ENCODE measurements at regions not wholly inside any gene's neighbourhood (a gene's known extent, or its start where the extent isn't known, plus 50 kb on each side); places are given as distances from the start of the nearest gene placed in this dataset.

DNA sequence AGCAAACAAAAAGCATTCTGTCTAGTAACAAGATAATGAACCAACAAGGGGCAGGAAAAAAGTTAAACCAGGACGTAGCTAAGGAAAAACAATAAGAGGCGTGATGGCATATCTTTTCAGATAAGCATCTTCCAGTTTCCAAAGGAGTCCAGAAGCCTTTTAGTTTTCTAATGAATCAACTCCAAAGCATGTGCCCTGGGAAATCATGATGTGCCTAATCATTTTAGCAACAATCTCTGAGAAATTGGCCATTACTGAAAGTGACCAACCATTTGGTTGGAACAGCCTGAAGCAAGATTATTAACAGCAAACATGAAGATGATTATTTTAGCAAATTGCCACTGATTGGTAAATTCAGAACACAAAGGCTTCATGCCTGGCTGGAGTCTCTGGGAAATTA is 440.9 kb upstream of the MAF start:
- WGBS, 3 donors = 13 to 52% (median 38%) methylated on average over 2 of the region's 2 CpGs
- H3K4me1 ChIP-seq (ENCODE audit: control insufficient read depth in 3 of 3, insufficient read depth in 2 of 3, low read depth in 1 of 3, low read length in 2 of 3) = no peaks in the 10 kb centered on the region
- H3K27ac ChIP-seq (ENCODE audit: low read depth in 1 of 3, low read length in 2 of 3) = no peak overlapping the region
- FAIRE-seq (no peak), DNase-seq (peak in 1 of 2 donors; percentile 31)
- H3K36me3 ChIP-seq (ENCODE audit: control insufficient read depth in 3 of 3, insufficient read depth in 2 of 3, low read depth in 1 of 3, low read length in 3 of 3) = no peaks in the 10 kb centered on the region
- H3K9me3 ChIP-seq (ENCODE audit: control insufficient read depth in 2 of 2, insufficient read depth in 1 of 2, low read depth in 1 of 2, low read length in 1 of 2) = peaks cover 0 to 7% of the 10 kb centered on the region in 2 donors
- no peak overlapping the region for H3K4me3 ChIP-seq (ENCODE audit: low read depth in 1 of 3, low read length in 3 of 3)
- H3K27me3 ChIP-seq (ENCODE audit: control insufficient read depth in 3 of 3, insufficient read depth in 3 of 3, low read length in 3 of 3) = peaks cover 0 to 3% (median 0%) of the 10 kb centered on the region in 3 donors

DNA sequence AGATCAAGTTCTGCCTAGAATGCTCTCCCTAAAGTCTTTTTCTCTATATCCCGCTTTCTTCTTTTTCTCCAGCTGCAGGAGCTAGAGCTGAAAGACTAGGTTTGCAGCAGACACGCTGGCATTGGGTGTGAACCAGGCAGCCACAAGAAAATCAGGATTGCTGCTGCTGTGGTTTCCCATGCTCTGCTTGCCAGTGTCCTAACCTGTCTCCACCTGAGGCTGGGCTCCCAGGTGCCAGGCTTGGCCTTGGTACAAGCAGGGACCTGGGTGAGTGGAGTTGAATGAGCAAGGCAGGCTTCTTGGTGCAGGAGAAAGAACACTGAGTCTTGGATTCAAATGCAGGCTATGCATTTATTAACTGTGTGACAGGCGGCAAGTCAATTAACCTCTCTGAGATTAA is 440.3 kb upstream of the MAF start:
- FAIRE-seq = no peak
- Histone ChIP-seq H3K4me3 (ENCODE audit: low read depth in 1 of 3, low read length in 3 of 3) (no peak overlapping the region), H3K27ac (ENCODE audit: low read depth in 1 of 3, low read length in 2 of 3) (no peak overlapping the region), H3K36me3 (ENCODE audit: control insufficient read depth in 3 of 3, insufficient read depth in 2 of 3, low read depth in 1 of 3, low read length in 3 of 3) (no peaks in the 10 kb centered on the region), H3K9me3 (ENCODE audit: control insufficient read depth in 2 of 2, insufficient read depth in 1 of 2, low read depth in 1 of 2, low read length in 1 of 2) (peaks cover 0 to 7% of the 10 kb centered on the region in 2 donors), H3K27me3 (ENCODE audit: control insufficient read depth in 3 of 3, insufficient read depth in 3 of 3, low read length in 3 of 3) (peaks cover 0 to 3% (median 0%) of the 10 kb centered on the region in 3 donors), H3K4me1 (ENCODE audit: control insufficient read depth in 3 of 3, insufficient read depth in 2 of 3, low read depth in 1 of 3, low read length in 2 of 3) (no peaks in the 10 kb centered on the region)
- no peak for DNase-seq
- WGBS, 3 donors = 79 to 87% (median 80%) methylated on average over 3 of the region's 3 CpGs

- H3K27me3 ChIP-seq (ENCODE audit: control insufficient read depth in 3 of 3, insufficient read depth in 3 of 3, low read length in 3 of 3) = peaks cover 0 to 3% (median 0%) of the 10 kb centered on the region in 3 donors
- H3K4me1 ChIP-seq (ENCODE audit: control insufficient read depth in 3 of 3, insufficient read depth in 2 of 3, low read depth in 1 of 3, low read length in 2 of 3) = no peaks in the 10 kb centered on the region
- no peak overlapping the region for H3K4me3 ChIP-seq (ENCODE audit: low read depth in 1 of 3, low read length in 3 of 3)
- no peak for DNase-seq
- H3K27ac ChIP-seq (ENCODE audit: low read depth in 1 of 3, low read length in 2 of 3) = no peak overlapping the region
- no peak for FAIRE-seq
- no peaks in the 10 kb centered on the region for H3K36me3 ChIP-seq (ENCODE audit: control insufficient read depth in 3 of 3, insufficient read depth in 2 of 3, low read depth in 1 of 3, low read length in 3 of 3)
- H3K9me3 ChIP-seq (ENCODE audit: control insufficient read depth in 2 of 2, insufficient read depth in 1 of 2, low read depth in 1 of 2, low read length in 1 of 2) = peaks cover 0 to 7% of the 10 kb centered on the region in 2 donors
Observed at GRCh38 chr16:80040413-80040812, 439.9 kb upstream of the MAF start.

DNA sequence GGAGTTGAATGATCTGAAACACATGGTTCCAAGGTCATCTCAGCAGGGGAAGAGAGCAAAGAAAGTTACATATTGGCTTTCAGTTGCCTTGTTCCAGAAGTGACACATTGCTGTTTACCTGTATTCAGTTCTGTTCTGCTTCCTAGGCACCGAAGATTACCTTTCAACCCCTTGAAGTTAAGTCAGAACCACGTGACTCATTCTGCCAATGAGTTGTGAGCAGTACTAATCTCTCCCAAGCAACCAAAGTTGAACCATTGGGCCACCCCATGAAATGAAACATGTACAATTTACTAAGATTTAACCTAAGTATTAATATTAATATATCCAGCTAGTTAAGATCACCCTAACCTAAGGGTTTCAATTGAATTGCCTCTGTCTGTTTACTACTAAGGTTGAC is 439.2 kb upstream of the MAF start:
- H3K27ac ChIP-seq (ENCODE audit: low read depth in 1 of 3, low read length in 2 of 3) = no peak overlapping the region
- FAIRE-seq (no peak), DNase-seq (no peak)
- H3K9me3 ChIP-seq (ENCODE audit: control insufficient read depth in 2 of 2, insufficient read depth in 1 of 2, low read depth in 1 of 2, low read length in 1 of 2) = peaks cover 0 to 7% of the 10 kb centered on the region in 2 donors
- no peak overlapping the region for H3K4me3 ChIP-seq (ENCODE audit: low read depth in 1 of 3, low read length in 3 of 3)
- no peaks in the 10 kb centered on the region for H3K36me3 ChIP-seq (ENCODE audit: control insufficient read depth in 3 of 3, insufficient read depth in 2 of 3, low read depth in 1 of 3, low read length in 3 of 3)
- WGBS, 3 donors = 60 to 81% (median 81%) methylated on average over 2 of the region's 2 CpGs
- H3K4me1 ChIP-seq (ENCODE audit: control insufficient read depth in 3 of 3, insufficient read depth in 2 of 3, low read depth in 1 of 3, low read length in 2 of 3) = no peaks in the 10 kb centered on the region
- H3K27me3 ChIP-seq (ENCODE audit: control insufficient read depth in 3 of 3, insufficient read depth in 3 of 3, low read length in 3 of 3) = peaks cover 0 to 3% (median 0%) of the 10 kb centered on the region in 3 donors

DNA sequence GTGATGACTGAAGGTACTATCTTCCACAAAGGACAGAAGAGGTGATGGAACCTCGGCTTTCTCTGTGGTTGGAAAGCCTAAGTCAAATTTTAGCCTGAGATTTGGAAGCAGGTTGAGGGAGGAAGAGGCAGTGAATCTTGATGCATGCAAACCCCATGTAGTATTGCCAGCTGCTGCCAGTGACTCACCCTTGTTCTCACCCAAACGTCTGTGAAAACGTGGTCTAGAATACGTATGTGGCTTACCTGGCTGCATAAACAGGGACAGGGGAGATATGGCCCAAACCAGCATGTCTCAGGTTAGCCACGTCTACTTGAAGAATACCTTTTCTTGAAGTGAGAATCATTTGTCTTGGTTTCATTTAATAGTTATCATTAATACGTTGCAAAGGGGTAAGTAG is 438.0 kb upstream of the MAF start:
- H3K4me1 ChIP-seq (ENCODE audit: control insufficient read depth in 3 of 3, insufficient read depth in 2 of 3, low read depth in 1 of 3, low read length in 2 of 3) = no peaks in the 10 kb centered on the region
- 75 to 83% (median 82%) methylated on average over 6 of the region's 6 CpGs for WGBS, 3 donors
- no peak overlapping the region for H3K27ac ChIP-seq (ENCODE audit: low read depth in 1 of 3, low read length in 2 of 3)
- H3K4me3 ChIP-seq (ENCODE audit: low read depth in 1 of 3, low read length in 3 of 3) = no peak overlapping the region
- no peaks in the 10 kb centered on the region for H3K36me3 ChIP-seq (ENCODE audit: control insufficient read depth in 3 of 3, insufficient read depth in 2 of 3, low read depth in 1 of 3, low read length in 3 of 3)
- FAIRE-seq (no peak), DNase-seq (no peak)
- no peaks in the 10 kb centered on the region for H3K27me3 ChIP-seq (ENCODE audit: control insufficient read depth in 3 of 3, insufficient read depth in 3 of 3, low read length in 3 of 3)
- peaks cover 0 to 7% of the 10 kb centered on the region in 2 donors for H3K9me3 ChIP-seq (ENCODE audit: control insufficient read depth in 2 of 2, insufficient read depth in 1 of 2, low read depth in 1 of 2, low read length in 1 of 2)

DNA sequence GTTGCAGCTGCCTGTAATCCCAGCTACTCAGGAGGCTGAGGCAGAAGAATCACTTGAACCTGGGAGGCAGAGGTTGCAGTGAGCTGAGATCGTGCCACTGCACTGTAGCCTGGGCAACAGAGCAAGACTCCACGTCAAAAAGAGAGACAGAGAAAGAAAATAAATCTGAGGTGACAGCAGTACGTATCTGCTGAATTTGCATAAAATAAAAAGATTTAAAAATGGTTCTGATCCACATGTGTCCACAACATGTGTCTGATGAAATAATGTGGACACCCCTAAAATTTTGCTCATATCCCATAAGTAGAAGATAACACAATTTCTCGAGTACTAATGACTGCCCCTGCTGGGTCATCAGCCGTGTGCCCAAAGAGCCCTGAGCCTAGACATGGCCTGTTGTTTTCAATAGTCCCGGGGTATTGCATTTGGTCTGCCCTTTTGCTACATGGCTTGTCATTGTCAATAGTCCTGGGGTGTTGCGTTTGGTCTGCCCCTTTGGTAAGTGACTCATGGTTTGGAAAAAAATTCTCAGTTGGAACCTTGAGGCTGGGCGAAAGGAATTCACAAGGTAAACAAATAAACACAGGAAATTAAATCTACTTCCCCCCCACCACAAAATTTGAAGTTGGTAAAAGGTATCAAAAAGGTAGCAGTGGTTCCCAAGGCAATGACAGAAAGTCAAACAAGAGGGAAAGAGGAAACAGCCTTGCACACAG is 434.6 kb upstream of the MAF start:
- 79 to 92% (median 90%) methylated on average over 8 of the region's 8 CpGs for WGBS, 3 donors
- no peak for FAIRE-seq

DNA sequence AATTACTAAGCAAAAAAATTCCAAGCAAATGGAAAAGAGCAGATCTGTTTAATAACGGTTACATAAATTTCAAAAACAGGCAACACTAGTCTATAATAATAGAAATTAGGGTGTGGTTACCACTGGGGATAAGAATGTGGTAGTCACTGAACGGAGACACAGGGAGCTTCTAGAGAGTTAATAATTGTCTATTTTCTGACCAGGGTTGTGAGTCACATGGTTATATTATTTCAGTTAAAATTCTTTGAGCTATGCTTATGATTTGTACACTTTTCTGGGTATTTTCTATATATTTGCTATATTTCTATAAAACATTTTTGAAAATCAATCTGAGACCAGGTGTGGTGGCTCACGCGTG is 433.9 kb upstream of the MAF start:
- H3K36me3 ChIP-seq (ENCODE audit: control insufficient read depth in 3 of 3, insufficient read depth in 2 of 3, low read depth in 1 of 3, low read length in 3 of 3) = no peaks in the 10 kb centered on the region
- WGBS, 3 donors = 76 to 90% (median 81%) methylated on average over 4 of the region's 4 CpGs
- H3K4me3 ChIP-seq (ENCODE audit: low read depth in 1 of 3, low read length in 3 of 3) = no peak overlapping the region
- DNase-seq = peak in 1 of 2 donors; percentile 12
- no peaks in the 10 kb centered on the region for H3K27me3 ChIP-seq (ENCODE audit: control insufficient read depth in 3 of 3, insufficient read depth in 3 of 3, low read length in 3 of 3)
- H3K4me1 ChIP-seq (ENCODE audit: control insufficient read depth in 3 of 3, insufficient read depth in 2 of 3, low read depth in 1 of 3, low read length in 2 of 3) = peaks cover 0 to under 1% (median 0%) of the 10 kb centered on the region in 3 donors
- H3K9me3 ChIP-seq (ENCODE audit: control insufficient read depth in 2 of 2, insufficient read depth in 1 of 2, low read depth in 1 of 2, low read length in 1 of 2) = peaks cover 0 to 6% of the 10 kb centered on the region in 2 donors
- FAIRE-seq = no peak
- no peak overlapping the region for H3K27ac ChIP-seq (ENCODE audit: low read depth in 1 of 3, low read length in 2 of 3)

More for the DNA sequence above, 434.6 kb upstream of the MAF start:
- Histone ChIP-seq H3K36me3 (ENCODE audit: control insufficient read depth in 3 of 3, insufficient read depth in 2 of 3, low read depth in 1 of 3, low read length in 3 of 3) (no peaks in the 10 kb centered on the region), H3K9me3 (ENCODE audit: control insufficient read depth in 2 of 2, insufficient read depth in 1 of 2, low read depth in 1 of 2, low read length in 1 of 2) (peaks cover 0 to 11% of the 10 kb centered on the region in 2 donors), H3K27me3 (ENCODE audit: control insufficient read depth in 3 of 3, insufficient read depth in 3 of 3, low read length in 3 of 3) (no peaks in the 10 kb centered on the region), H3K4me1 (ENCODE audit: control insufficient read depth in 3 of 3, insufficient read depth in 2 of 3, low read depth in 1 of 3, low read length in 2 of 3) (no peaks in the 10 kb centered on the region), H3K4me3 (ENCODE audit: low read depth in 1 of 3, low read length in 3 of 3) (no peak overlapping the region), H3K27ac (ENCODE audit: low read depth in 1 of 3, low read length in 2 of 3) (no peak overlapping the region)
- no peak for DNase-seq

DNA sequence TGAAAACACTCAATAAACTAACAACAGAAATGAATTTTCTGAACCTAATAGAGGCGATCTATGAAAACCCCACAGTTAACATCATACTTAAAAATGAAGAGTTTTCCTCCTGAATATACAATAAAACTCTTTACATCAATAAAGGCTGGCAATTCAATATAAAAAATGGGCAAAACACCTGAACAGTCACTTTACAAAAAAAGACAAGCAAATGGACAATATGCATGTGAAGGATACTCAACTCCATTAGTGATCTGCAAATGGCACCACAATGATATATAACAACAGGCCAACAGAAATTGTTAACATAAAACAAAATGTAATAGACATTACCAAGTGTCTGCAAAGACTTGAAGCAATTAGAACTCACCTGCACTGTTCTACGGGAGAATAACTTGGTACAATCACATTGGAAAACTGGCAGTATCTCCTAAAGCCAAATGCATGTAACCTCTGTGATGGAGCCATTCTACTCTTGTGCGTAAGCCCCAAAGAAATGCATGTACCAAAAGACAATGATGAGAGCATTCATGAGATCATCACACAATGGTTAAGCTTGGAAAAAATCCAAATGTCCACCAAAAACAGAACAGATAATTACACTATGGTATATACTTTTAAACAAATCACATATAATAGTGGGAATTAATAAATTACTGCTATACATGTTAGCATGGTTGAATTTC is 433.4 kb upstream of the MAF start:
- Histone ChIP-seq H3K4me3 (ENCODE audit: low read depth in 1 of 3, low read length in 3 of 3) (no peak overlapping the region), H3K27ac (ENCODE audit: low read depth in 1 of 3, low read length in 2 of 3) (no peak overlapping the region), H3K9me3 (ENCODE audit: control insufficient read depth in 2 of 2, insufficient read depth in 1 of 2, low read depth in 1 of 2, low read length in 1 of 2) (peaks cover 0 to 3% of the 10 kb centered on the region in 2 donors), H3K36me3 (ENCODE audit: control insufficient read depth in 3 of 3, insufficient read depth in 2 of 3, low read depth in 1 of 3, low read length in 3 of 3) (no peaks in the 10 kb centered on the region), H3K4me1 (ENCODE audit: control insufficient read depth in 3 of 3, insufficient read depth in 2 of 3, low read depth in 1 of 3, low read length in 2 of 3) (peaks cover 0 to 5% (median 0%) of the 10 kb centered on the region in 3 donors), H3K27me3 (ENCODE audit: control insufficient read depth in 3 of 3, insufficient read depth in 3 of 3, low read length in 3 of 3) (no peaks in the 10 kb centered on the region)
- DNase-seq = no peak
- FAIRE-seq = no peak
- 90 to 94% (median 93%) methylated on average over 3 of the region's 3 CpGs for WGBS, 3 donors

All from small intestine (tissue), 7 donors.